Endothelial cell of umbilical vein (primary cell): ENCODE measurements at regions not wholly inside any gene's neighbourhood (a gene's known extent, or its start where the extent isn't known, plus 50 kb on each side); places are given as distances from the start of the nearest gene placed in this dataset.

Experiments
- BruUV-seq: library from RNA; stranded (reverse); fragments of 400-500 nt; replicated peaks from 2 replicates; lab custom pipeline; 2021; lab: Mats Ljungman, UMichigan
- CTCF ChIA-PET: fragments of 300-600, 350-600 bp; sonication (Branson Sonifier 250); formaldehyde crosslinking; loops from one replicate; lab custom pipeline; 2021; ENCODE audit warnings: antibody characterized with exemption, inconsistent platforms; lab: Charles Lee
- POLR2A ChIA-PET: fragments of 300-600, 350-600 bp; sonication (Branson Sonifier 250); formaldehyde crosslinking; loops from one replicate; lab custom pipeline; 2021; ENCODE audit warnings: antibody characterized with exemption, inconsistent platforms; lab: Charles Lee
- DNase-seq: peaks from one replicate; pipeline ENCODE4 v3.0.0-alpha.2; 2011; ENCODE audit warnings: low read depth, low spot score
- FAIRE-seq: peaks from 2 replicates; lab custom pipeline; 2011; peaks lifted over from hg19 to GRCh38; lab: Jason Lieb, UNC
- H2AFZ ChIP-seq: 2 replicates; pipeline ENCODE4 v1.6.0; 2012; ENCODE audit warnings: low read depth, low read length, control low read depth, inconsistent platforms
- H3K27ac ChIP-seq: 2 replicates; pipeline ENCODE4 v1.5.1; 2011; ENCODE audit warnings: low read depth, mild to moderate bottlenecking, control low read depth, low read length, moderate library complexity; ENCODE audit not compliant: insufficient read depth
- H3K27me3 ChIP-seq, 2 experiments: 2 replicates each; pipeline versions ENCODE4 v1.6.0 to v1.6.1; 2011; ENCODE audit warnings: low read length in 2 of 2, mixed read lengths in 1 of 2; ENCODE audit not compliant: control insufficient read depth in 2 of 2, insufficient read depth in 2 of 2
- H3K36me3 ChIP-seq, 2 experiments: 2 replicates in 1 of 2; 3 replicates in 1 of 2; pipeline ENCODE4 v1.5.1; 2011; ENCODE audit warnings: low read length in 2 of 2, mild to moderate bottlenecking in 1 of 2, moderate library complexity in 1 of 2; ENCODE audit not compliant: control insufficient read depth in 2 of 2, insufficient read depth in 2 of 2; ENCODE audit errors: extremely low read depth in 1 of 2
- H3K4me1 ChIP-seq: 3 replicates; pipeline ENCODE4 v1.5.1; 2011; ENCODE audit warnings: mild to moderate bottlenecking, low read length; ENCODE audit not compliant: control insufficient read depth, insufficient read depth; ENCODE audit errors: extremely low read depth
- H3K4me2 ChIP-seq: 2 replicates; pipeline ENCODE4 v1.6.1; 2011; ENCODE audit warnings: low read length, control low read depth, mixed read lengths; ENCODE audit not compliant: insufficient read depth
- H3K4me3 ChIP-seq, 3 experiments: fragments of 200-600 bp in 1 of 3; sonication (generic), shearing (Covaris generic) in 1 of 3; replicated peaks in 1 of 3; 2 replicates each; pipeline ENCODE4 v1.5.1; 2011 to 2016; ENCODE audit warnings: control low read depth in 3 of 3, low read length in 3 of 3, mild to moderate bottlenecking in 2 of 3, inconsistent platforms in 1 of 3, low read depth in 1 of 3, moderate library complexity in 1 of 3; ENCODE audit not compliant: insufficient read depth in 1 of 3
- H3K79me2 ChIP-seq: 2 replicates; pipeline ENCODE4 v1.6.0; 2012; ENCODE audit warnings: low read length, inconsistent platforms; ENCODE audit not compliant: control insufficient read depth, insufficient read depth
- H3K9ac ChIP-seq: replicated peaks from 2 replicates; pipeline ENCODE3; 2011; ENCODE audit warnings: low read length, control low read depth; ENCODE audit not compliant: insufficient read depth; ENCODE audit errors: extremely low read depth
- H3K9me1 ChIP-seq: replicated peaks from 3 replicates; pipeline ENCODE4 v1.6.0; 2011; ENCODE audit warnings: mild to moderate bottlenecking, low read length; ENCODE audit not compliant: control insufficient read depth, insufficient read depth; ENCODE audit errors: extremely low read depth
- H3K9me3 ChIP-seq: replicated peaks from 2 replicates; pipeline ENCODE4 v1.5.1; 2012; ENCODE audit warnings: low read length, inconsistent platforms; ENCODE audit not compliant: control insufficient read depth, insufficient read depth
- H4K20me1 ChIP-seq: replicated peaks from 2 replicates; pipeline ENCODE3; 2011; ENCODE audit warnings: mild to moderate bottlenecking, low read length; ENCODE audit not compliant: control insufficient read depth, insufficient read depth; ENCODE audit errors: extremely low read depth
- EZH2 ChIP-seq: IDR thresholded peaks from 2 replicates; pipeline ENCODE4 v1.6.1; 2012; ENCODE audit warnings: borderline replicate concordance, low read depth, mild to moderate bottlenecking, moderate library complexity, low read length, inconsistent platforms; ENCODE audit not compliant: severe bottlenecking
- FOS ChIP-seq: IDR thresholded peaks from 2 replicates; pipeline ENCODE4 v1.6.1; 2011; ENCODE audit warnings: mild to moderate bottlenecking, low read length, moderate library complexity, borderline replicate concordance; ENCODE audit not compliant: insufficient read depth
- GATA2 ChIP-seq: IDR thresholded peaks from 2 replicates; pipeline ENCODE4 v1.7.0; 2011; ENCODE audit warnings: low read depth, mild to moderate bottlenecking, moderate library complexity, mixed read lengths, low read length; ENCODE audit not compliant: insufficient read length, insufficient read depth
- JUN ChIP-seq: IDR thresholded peaks from 2 replicates; pipeline ENCODE4 v1.6.1; 2011; ENCODE audit warnings: borderline replicate concordance, low read depth; ENCODE audit not compliant: insufficient read length, insufficient read depth
- MYC ChIP-seq: IDR thresholded peaks from one replicate; pipeline ENCODE4 v1.6.1; 2011; ENCODE audit warnings: mild to moderate bottlenecking, low read depth, low read length
- POLR2A ChIP-seq: IDR thresholded peaks from 2 replicates; pipeline ENCODE4 v1.6.1; 2012; ENCODE audit warnings: low read depth, mild to moderate bottlenecking, control low read depth, low read length
- POLR2AphosphoS5 ChIP-seq: IDR thresholded peaks from 2 replicates; pipeline ENCODE4 v1.6.1; 2012; ENCODE audit warnings: low read depth, mild to moderate bottlenecking, control low read depth, low read length, moderate library complexity; ENCODE audit not compliant: insufficient read depth
- dilution Hi-C: fragments of 300-500 bp; cut with MboI; formaldehyde crosslinking; loops from one replicate; pipeline ENCODE4 v1.15.0; 2019; ENCODE audit warnings: low sequenced_read_pairs; ENCODE audit not compliant: extremely low pct_ligation_motif_present
- intact Hi-C: fragments of 100-400 bp; cut with micrococcal nuclease; formaldehyde crosslinking; loops from one replicate; pipeline ENCODE4 v1.10.0; 2022
- TF ChIP-seq, protein P1 (sequence below): IDR thresholded peaks from 2 replicates; pipeline ENCODE4 v1.6.1; 2011; ENCODE audit not compliant: insufficient read depth, insufficient read length
- TF ChIP-seq, protein P2 (sequence below), 2 donors: IDR thresholded peaks; 1 replicate in 1 of 2; 2 replicates in 1 of 2; pipeline ENCODE4 v1.5.1; 2011; ENCODE audit warnings: low read length in 2 of 2, mild to moderate bottlenecking in 2 of 2, moderate library complexity in 2 of 2, control low read depth in 1 of 2, inconsistent platforms in 1 of 2, low read depth in 1 of 2; ENCODE audit not compliant: insufficient read depth in 1 of 2; ENCODE audit errors: extremely low read depth in 1 of 2

DNA sequence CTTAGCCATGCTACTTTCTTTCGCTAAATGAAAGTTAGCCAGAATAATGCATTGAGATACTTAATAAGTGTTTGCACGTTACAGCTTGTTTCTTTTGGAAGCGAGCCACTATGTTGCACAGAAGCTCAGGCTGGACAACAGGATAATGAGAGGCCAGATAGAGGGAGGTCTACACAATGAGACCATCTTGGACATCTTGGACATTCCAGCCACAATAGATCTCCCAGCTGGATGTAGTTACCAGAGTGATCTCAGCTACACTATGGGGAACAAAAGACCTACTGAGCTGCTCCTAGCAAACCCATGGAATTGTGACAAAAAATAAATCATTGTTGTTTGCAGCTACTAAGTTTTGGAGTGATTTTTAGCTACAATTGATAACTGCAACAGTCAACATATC, 540.1 kb upstream of the SEMA6D start:
- Histone ChIP-seq H3K9me3 (no peaks in the 10 kb centered on the region), H3K79me2 (no peaks in the 10 kb centered on the region), H3K4me3 (no peak overlapping the region), H3K36me3 (no peaks in the 10 kb centered on the region), H3K4me2 (no peak overlapping the region), H4K20me1 (no peaks in the 10 kb centered on the region), H3K9me1 (no peaks in the 10 kb centered on the region), H2AFZ (no peak overlapping the region), H3K9ac (no peak overlapping the region), H3K4me1 (no peaks in the 10 kb centered on the region), H3K27me3 (no peaks in the 10 kb centered on the region), H3K27ac (no peak overlapping the region)
- DNase-seq (no peak), FAIRE-seq (no peak)
- intact Hi-C loops: no loop called here
- no TSS peak for BruUV-seq
- CTCF ChIA-PET: interaction anchor here (1.5 kb wide), 1 partner anchor 11 kb away, joined by 4 read pairs; no protein-coding TSS in a partner anchor
- POLR2A ChIA-PET: no interaction called here
- dilution Hi-C loops: no loop called here
- TF ChIP-seq JUN (no peak), GATA2 (no peak), POLR2AphosphoS5 (no peak), FOS (no peak), EZH2 (no peak), POLR2A (no peak), MYC (no peak)
- TF ChIP-seq, protein P1, sequence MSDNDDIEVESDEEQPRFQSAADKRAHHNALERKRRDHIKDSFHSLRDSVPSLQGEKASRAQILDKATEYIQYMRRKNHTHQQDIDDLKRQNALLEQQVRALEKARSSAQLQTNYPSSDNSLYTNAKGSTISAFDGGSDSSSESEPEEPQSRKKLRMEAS: no peak
- TF ChIP-seq, protein P2, sequence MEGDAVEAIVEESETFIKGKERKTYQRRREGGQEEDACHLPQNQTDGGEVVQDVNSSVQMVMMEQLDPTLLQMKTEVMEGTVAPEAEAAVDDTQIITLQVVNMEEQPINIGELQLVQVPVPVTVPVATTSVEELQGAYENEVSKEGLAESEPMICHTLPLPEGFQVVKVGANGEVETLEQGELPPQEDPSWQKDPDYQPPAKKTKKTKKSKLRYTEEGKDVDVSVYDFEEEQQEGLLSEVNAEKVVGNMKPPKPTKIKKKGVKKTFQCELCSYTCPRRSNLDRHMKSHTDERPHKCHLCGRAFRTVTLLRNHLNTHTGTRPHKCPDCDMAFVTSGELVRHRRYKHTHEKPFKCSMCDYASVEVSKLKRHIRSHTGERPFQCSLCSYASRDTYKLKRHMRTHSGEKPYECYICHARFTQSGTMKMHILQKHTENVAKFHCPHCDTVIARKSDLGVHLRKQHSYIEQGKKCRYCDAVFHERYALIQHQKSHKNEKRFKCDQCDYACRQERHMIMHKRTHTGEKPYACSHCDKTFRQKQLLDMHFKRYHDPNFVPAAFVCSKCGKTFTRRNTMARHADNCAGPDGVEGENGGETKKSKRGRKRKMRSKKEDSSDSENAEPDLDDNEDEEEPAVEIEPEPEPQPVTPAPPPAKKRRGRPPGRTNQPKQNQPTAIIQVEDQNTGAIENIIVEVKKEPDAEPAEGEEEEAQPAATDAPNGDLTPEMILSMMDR (IDR thresholded peaks at IDR 0.05; ENCODE audit: extremely low read depth in 1 of 2, insufficient read depth in 1 of 2, low read depth in 1 of 2, low read length in 2 of 2): no peak
